Stimulated activated naive B cell treated with anti-CD40 and anti-IgM and Interleukin-4, amounts not matched to agents 10 μg/mL and 1 μg/mL and 100 μg/mL, for 72 hours (primary cell): ENCODE measurements at regions not wholly inside any gene's neighbourhood (a gene's known extent, or its start where the extent isn't known, plus 50 kb on each side); places are given as distances from the start of the nearest gene placed in this dataset.

ENCODE experiments used
- ATAC-seq, 2 donors: fragments of 150-1000 bp; cut with Tn5 transposase; replicated peaks; 2 replicates each; pipeline ENCODE4 v1.10.0; 2021; ENCODE audit warnings: moderate library complexity in 1 of 2
- DNase-seq: peaks from one replicate; pipeline ENCODE4 v3.0.0; 2021
- H3K27ac Mint-ChIP-seq: one replicate; pipeline ENCODE4 v1.8.0; 2022; ENCODE audit warnings: mild to moderate bottlenecking, mixed read lengths
- H3K27me3 Mint-ChIP-seq, 2 donors: one replicate each; pipeline ENCODE4 v1.8.0; 2022; ENCODE audit warnings: mixed read lengths in 2 of 2
- H3K36me3 Mint-ChIP-seq, 2 donors: one replicate each; pipeline ENCODE4 v1.8.0; 2022; ENCODE audit warnings: mixed read lengths in 2 of 2, mild to moderate bottlenecking in 1 of 2
- H3K4me1 Mint-ChIP-seq, 2 donors: one replicate each; pipeline ENCODE4 v1.8.0; 2022; ENCODE audit warnings: mixed read lengths in 2 of 2, mild to moderate bottlenecking in 1 of 2
- H3K4me3 Mint-ChIP-seq, 2 donors: one replicate each; pipeline ENCODE4 v1.8.0; 2022; ENCODE audit warnings: mild to moderate bottlenecking in 2 of 2, mixed read lengths in 2 of 2, moderate library complexity in 1 of 2
- H3K9me3 Mint-ChIP-seq, 2 donors: one replicate each; pipeline ENCODE4 v1.8.0; 2022; ENCODE audit warnings: mixed read lengths in 2 of 2, mild to moderate bottlenecking in 1 of 2

GRCh38 chr2:138207074-138207930 is 243.0 kb downstream of the HNMT start:
- ATAC-seq = no peak
- H3K4me3 Mint-ChIP-seq = no peak overlapping the region
- no peak for DNase-seq
- H3K4me1 Mint-ChIP-seq = no peaks in the 10 kb centered on the region
- peaks cover 0 to 4% of the 10 kb centered on the region in 2 donors for H3K36me3 Mint-ChIP-seq
- H3K27ac Mint-ChIP-seq = no peak overlapping the region
- peaks cover 3 to 5% of the 10 kb centered on the region in 2 donors for H3K9me3 Mint-ChIP-seq
- H3K27me3 Mint-ChIP-seq = no peaks in the 10 kb centered on the region

GRCh38 chr2:138209009-138209408 is 244.7 kb downstream of the HNMT start:
- Mint-ChIP-seq H3K9me3 (peaks cover 3 to 5% of the 10 kb centered on the region in 2 donors), H3K36me3 (peaks cover 0 to 4% of the 10 kb centered on the region in 2 donors), H3K27me3 (no peaks in the 10 kb centered on the region), H3K27ac (no peak overlapping the region), H3K4me1 (no peaks in the 10 kb centered on the region), H3K4me3 (no peak overlapping the region)
- DNase-seq = no peak
- no peak for ATAC-seq

- Mint-ChIP-seq H3K9me3 (peaks cover 3 to 5% of the 10 kb centered on the region in 2 donors), H3K4me1 (no peaks in the 10 kb centered on the region), H3K36me3 (peaks cover 0 to 4% of the 10 kb centered on the region in 2 donors), H3K4me3 (no peak overlapping the region), H3K27me3 (no peaks in the 10 kb centered on the region), H3K27ac (no peak overlapping the region)
- no peak for ATAC-seq
- DNase-seq = no peak
These were observed 246.2 kb downstream of the HNMT start for GRCh38 chr2:138210487-138210886.

GRCh38 chr2:138212434-138212833 is 248.2 kb downstream of the HNMT start:
- H3K4me1 Mint-ChIP-seq = no peaks in the 10 kb centered on the region
- H3K36me3 Mint-ChIP-seq = peaks cover 0 to 4% of the 10 kb centered on the region in 2 donors
- no peaks in the 10 kb centered on the region for H3K27me3 Mint-ChIP-seq
- no peak overlapping the region for H3K4me3 Mint-ChIP-seq
- no peak overlapping the region for H3K27ac Mint-ChIP-seq
- DNase-seq (no peak), ATAC-seq (no peak)
- no peaks in the 10 kb centered on the region for H3K9me3 Mint-ChIP-seq

GRCh38 chr2:138213084-138213483 is 248.8 kb downstream of the HNMT start:
- H3K4me1 Mint-ChIP-seq = no peaks in the 10 kb centered on the region
- no peak for ATAC-seq
- H3K4me3 Mint-ChIP-seq = no peak overlapping the region
- no peak for DNase-seq
- H3K36me3 Mint-ChIP-seq = peaks cover 0 to 4% of the 10 kb centered on the region in 2 donors
- H3K27ac Mint-ChIP-seq = no peak overlapping the region
- H3K27me3 Mint-ChIP-seq = no peaks in the 10 kb centered on the region
- H3K9me3 Mint-ChIP-seq = no peaks in the 10 kb centered on the region

GRCh38 chr2:138213624-138214023 is 249.4 kb downstream of the HNMT start:
- DNase-seq = no peak
- Mint-ChIP-seq H3K4me3 (no peak overlapping the region), H3K4me1 (no peaks in the 10 kb centered on the region), H3K27ac (no peak overlapping the region), H3K27me3 (no peaks in the 10 kb centered on the region), H3K9me3 (no peaks in the 10 kb centered on the region), H3K36me3 (peaks cover 0 to 4% of the 10 kb centered on the region in 2 donors)
- no peak for ATAC-seq

- peaks cover 0 to 2% of the 10 kb centered on the region in 2 donors for H3K36me3 Mint-ChIP-seq
- H3K4me1 Mint-ChIP-seq = no peaks in the 10 kb centered on the region
- no peak for ATAC-seq
- H3K27me3 Mint-ChIP-seq = no peaks in the 10 kb centered on the region
- no peaks in the 10 kb centered on the region for H3K9me3 Mint-ChIP-seq
- H3K4me3 Mint-ChIP-seq = no peak overlapping the region
- no peak for DNase-seq
- H3K27ac Mint-ChIP-seq = no peak overlapping the region
These were observed 251.7 kb downstream of the HNMT start for GRCh38 chr2:138215958-138216357.

GRCh38 chr2:138217975-138218374 is 253.7 kb downstream of the HNMT start:
- H3K27me3 Mint-ChIP-seq = no peaks in the 10 kb centered on the region
- H3K27ac Mint-ChIP-seq = no peak overlapping the region
- no peak overlapping the region for H3K4me3 Mint-ChIP-seq
- H3K4me1 Mint-ChIP-seq = no peaks in the 10 kb centered on the region
- DNase-seq (no peak), ATAC-seq (no peak)
- H3K9me3 Mint-ChIP-seq = no peaks in the 10 kb centered on the region
- H3K36me3 Mint-ChIP-seq = no peaks in the 10 kb centered on the region

- no peak for DNase-seq
- Mint-ChIP-seq H3K27ac (no peak overlapping the region), H3K36me3 (no peaks in the 10 kb centered on the region), H3K27me3 (no peaks in the 10 kb centered on the region), H3K4me1 (no peaks in the 10 kb centered on the region), H3K9me3 (no peaks in the 10 kb centered on the region), H3K4me3 (no peak overlapping the region)
- no peak for ATAC-seq
These were observed 254.1 kb downstream of the HNMT start for GRCh38 chr2:138218397-138218796.

- no peaks in the 10 kb centered on the region for H3K4me1 Mint-ChIP-seq
- no peaks in the 10 kb centered on the region for H3K36me3 Mint-ChIP-seq
- no peak overlapping the region for H3K27ac Mint-ChIP-seq
- ATAC-seq (no peak), DNase-seq (no peak)
- no peaks in the 10 kb centered on the region for H3K9me3 Mint-ChIP-seq
- H3K27me3 Mint-ChIP-seq = no peaks in the 10 kb centered on the region
- H3K4me3 Mint-ChIP-seq = no peak overlapping the region
These were observed 255.7 kb downstream of the HNMT start for GRCh38 chr2:138219961-138220360.

GRCh38 chr2:138221358-138221757 is 257.1 kb downstream of the HNMT start:
- no peaks in the 10 kb centered on the region for H3K27me3 Mint-ChIP-seq
- H3K27ac Mint-ChIP-seq = no peak overlapping the region
- H3K4me3 Mint-ChIP-seq = no peak overlapping the region
- ATAC-seq = no peak
- no peak for DNase-seq
- H3K4me1 Mint-ChIP-seq = no peaks in the 10 kb centered on the region
- H3K9me3 Mint-ChIP-seq = no peaks in the 10 kb centered on the region
- H3K36me3 Mint-ChIP-seq = no peaks in the 10 kb centered on the region

- H3K27me3 Mint-ChIP-seq = no peaks in the 10 kb centered on the region
- H3K27ac Mint-ChIP-seq = no peak overlapping the region
- ATAC-seq = no peak
- no peak for DNase-seq
- no peaks in the 10 kb centered on the region for H3K36me3 Mint-ChIP-seq
- no peaks in the 10 kb centered on the region for H3K9me3 Mint-ChIP-seq
- no peak overlapping the region for H3K4me3 Mint-ChIP-seq
- H3K4me1 Mint-ChIP-seq = no peaks in the 10 kb centered on the region
These were observed 259.0 kb downstream of the HNMT start for GRCh38 chr2:138223319-138223718.

GRCh38 chr2:138227195-138227594 is 262.9 kb downstream of the HNMT start:
- H3K27me3 Mint-ChIP-seq = no peaks in the 10 kb centered on the region
- H3K4me1 Mint-ChIP-seq = no peaks in the 10 kb centered on the region
- no peak overlapping the region for H3K27ac Mint-ChIP-seq
- DNase-seq = no peak
- no peak overlapping the region for H3K4me3 Mint-ChIP-seq
- H3K9me3 Mint-ChIP-seq = no peaks in the 10 kb centered on the region
- ATAC-seq = no peak
- H3K36me3 Mint-ChIP-seq = no peaks in the 10 kb centered on the region

- no peak overlapping the region for H3K27ac Mint-ChIP-seq
These were observed 263.8 kb downstream of the HNMT start for GRCh38 chr2:138228101-138228500.

GRCh38 chr2:138234265-138234664 is 267.3 kb upstream of the SPOPL start:
- H3K36me3 Mint-ChIP-seq = peaks cover 2 to 6% of the 10 kb centered on the region in 2 donors
- peaks cover 4 to 6% of the 10 kb centered on the region in 2 donors for H3K27me3 Mint-ChIP-seq
- DNase-seq (no peak), ATAC-seq (no peak)
- no peak overlapping the region for H3K27ac Mint-ChIP-seq
- peaks cover 0 to 2% of the 10 kb centered on the region in 2 donors for H3K9me3 Mint-ChIP-seq
- H3K4me1 Mint-ChIP-seq = peaks cover 5 to 6% of the 10 kb centered on the region in 2 donors
- no peak overlapping the region for H3K4me3 Mint-ChIP-seq

More at GRCh38 chr2:138228101-138228500, 263.8 kb downstream of the HNMT start:
- DNase-seq (no peak), ATAC-seq (no peak)
- Mint-ChIP-seq H3K27me3 (peaks cover 2 to 4% of the 10 kb centered on the region in 2 donors), H3K4me3 (no peak overlapping the region), H3K4me1 (no peaks in the 10 kb centered on the region), H3K36me3 (peaks cover 0 to 2% of the 10 kb centered on the region in 2 donors), H3K9me3 (no peaks in the 10 kb centered on the region)
